ENCODE measurements at regions not wholly inside any gene's neighbourhood (a gene's known extent, or its start where the extent isn't known, plus 50 kb on each side); places are given as distances from the start of the nearest gene placed in this dataset.

- no peak overlapping the region for H3K18ac ChIP-seq (ENCODE audit: low read depth in 1 of 2, low read length in 2 of 2)
- no peak overlapping the region for H4K91ac ChIP-seq (ENCODE audit: low read length)
- no peak overlapping the region for H2AK5ac ChIP-seq (ENCODE audit: low read length, severe bottlenecking)
- H2AFZ ChIP-seq (ENCODE audit: low read depth, low read length): no peak overlapping the region
- H3K14ac ChIP-seq (ENCODE audit: low read length in 2 of 2): no peak overlapping the region
- H3K4me3 ChIP-seq (ENCODE audit: insufficient read depth in 1 of 2, low read depth in 1 of 2, low read length in 2 of 2): no peak overlapping the region
- no peak overlapping the region for H2BK120ac ChIP-seq (ENCODE audit: low read depth, low read length)
- H3K27me3 ChIP-seq (ENCODE audit: control insufficient read depth in 1 of 2, insufficient read depth in 1 of 2, low read length in 2 of 2): no peaks in the 10 kb centered on the region
- H3K36me3 ChIP-seq (ENCODE audit: control insufficient read depth in 1 of 2, insufficient read depth in 2 of 2, low read depth in 1 of 2, low read length in 2 of 2): no peaks in the 10 kb centered on the region
- no peaks in the 10 kb centered on the region for H3K4me1 ChIP-seq (ENCODE audit: control insufficient read depth, insufficient read depth, low read depth, low read length)
- no peak overlapping the region for H4K8ac ChIP-seq (ENCODE audit: low read length)
- H3K9ac ChIP-seq (ENCODE audit: low read length): no peak overlapping the region
- no peak overlapping the region for H2BK12ac ChIP-seq (ENCODE audit: low read length in 2 of 2)
- no peak overlapping the region for H3K27ac ChIP-seq (ENCODE audit: low read length, poor library complexity, severe bottlenecking)
- H3K4me2 ChIP-seq (ENCODE audit: low read length, poor library complexity, severe bottlenecking): no peak overlapping the region
- no peak for DNase-seq
- WGBS: 54% methylated on average over 1 of the region's 1 CpG
- peaks cover 40% of the 10 kb centered on the region for H3K9me3 ChIP-seq (ENCODE audit: control insufficient read depth, low read length)
- H3K79me1 ChIP-seq (replicated peaks; ENCODE audit: low read length, poor library complexity, severe bottlenecking): no peaks in the 10 kb centered on the region
- no peak overlapping the region for H2BK15ac ChIP-seq (ENCODE audit: low read depth, poor library complexity, severe bottlenecking)
- H3K23ac ChIP-seq (ENCODE audit: low read length in 2 of 2): no peak overlapping the region
- no peak overlapping the region for H3K4ac ChIP-seq (ENCODE audit: low read depth in 1 of 2, low read length in 2 of 2)
- H2BK5ac ChIP-seq (ENCODE audit: low read depth, low read length, poor library complexity, severe bottlenecking): no peak overlapping the region
Measured at GRCh38 chr5:28017178-28017577, 978.8 kb upstream of the CDH9 start.

- WGBS: 47% methylated on average over 2 of the region's 3 CpGs
- Histone ChIP-seq H3K4me3 (ENCODE audit: insufficient read depth in 1 of 2, low read depth in 1 of 2, low read length in 2 of 2) (no peak overlapping the region), H3K4me2 (ENCODE audit: low read length, poor library complexity, severe bottlenecking) (no peak overlapping the region), H3K18ac (ENCODE audit: low read depth in 1 of 2, low read length in 2 of 2) (no peak overlapping the region), H2BK15ac (ENCODE audit: low read depth, poor library complexity, severe bottlenecking) (no peak overlapping the region), H4K8ac (ENCODE audit: low read length) (no peak overlapping the region), H2AFZ (ENCODE audit: low read depth, low read length) (no peak overlapping the region), H3K27ac (ENCODE audit: low read length, poor library complexity, severe bottlenecking) (no peak overlapping the region), H2BK5ac (ENCODE audit: low read depth, low read length, poor library complexity, severe bottlenecking) (no peak overlapping the region), H3K36me3 (ENCODE audit: control insufficient read depth in 1 of 2, insufficient read depth in 2 of 2, low read depth in 1 of 2, low read length in 2 of 2) (no peaks in the 10 kb centered on the region), H4K91ac (ENCODE audit: low read length) (no peak overlapping the region), H3K14ac (ENCODE audit: low read length in 2 of 2) (no peak overlapping the region), H2AK5ac (ENCODE audit: low read length, severe bottlenecking) (no peak overlapping the region), H3K9me3 (ENCODE audit: control insufficient read depth, low read length) (peaks cover 56% of the 10 kb centered on the region), H2BK12ac (ENCODE audit: low read length in 2 of 2) (no peak overlapping the region), H3K4ac (ENCODE audit: low read depth in 1 of 2, low read length in 2 of 2) (no peak overlapping the region), H2BK120ac (ENCODE audit: low read depth, low read length) (no peak overlapping the region), H3K27me3 (ENCODE audit: control insufficient read depth in 1 of 2, insufficient read depth in 1 of 2, low read length in 2 of 2) (no peaks in the 10 kb centered on the region), H3K23ac (ENCODE audit: low read length in 2 of 2) (no peak overlapping the region), H3K9ac (ENCODE audit: low read length) (no peak overlapping the region), H3K4me1 (ENCODE audit: control insufficient read depth, insufficient read depth, low read depth, low read length) (no peaks in the 10 kb centered on the region), H3K79me1 (replicated peaks; ENCODE audit: low read length, poor library complexity, severe bottlenecking) (no peaks in the 10 kb centered on the region)
- DNase-seq: no peak
Measured at GRCh38 chr5:28014779-28015178, 976.4 kb upstream of the CDH9 start.

- Histone ChIP-seq H3K18ac (ENCODE audit: low read depth in 1 of 2, low read length in 2 of 2) (no peak overlapping the region), H2AFZ (ENCODE audit: low read depth, low read length) (no peak overlapping the region), H3K4me1 (ENCODE audit: control insufficient read depth, insufficient read depth, low read depth, low read length) (no peaks in the 10 kb centered on the region), H3K9ac (ENCODE audit: low read length) (no peak overlapping the region), H2BK15ac (ENCODE audit: low read depth, poor library complexity, severe bottlenecking) (no peak overlapping the region), H3K23ac (ENCODE audit: low read length in 2 of 2) (no peak overlapping the region), H3K36me3 (ENCODE audit: control insufficient read depth in 1 of 2, insufficient read depth in 2 of 2, low read depth in 1 of 2, low read length in 2 of 2) (no peaks in the 10 kb centered on the region), H3K4ac (ENCODE audit: low read depth in 1 of 2, low read length in 2 of 2) (no peak overlapping the region), H3K14ac (ENCODE audit: low read length in 2 of 2) (no peak overlapping the region), H3K79me1 (replicated peaks; ENCODE audit: low read length, poor library complexity, severe bottlenecking) (no peaks in the 10 kb centered on the region), H3K4me2 (ENCODE audit: low read length, poor library complexity, severe bottlenecking) (no peak overlapping the region), H4K8ac (ENCODE audit: low read length) (no peak overlapping the region), H3K9me3 (ENCODE audit: control insufficient read depth, low read length) (peaks cover 62% of the 10 kb centered on the region), H3K27ac (ENCODE audit: low read length, poor library complexity, severe bottlenecking) (no peak overlapping the region), H2BK5ac (ENCODE audit: low read depth, low read length, poor library complexity, severe bottlenecking) (no peak overlapping the region), H2AK5ac (ENCODE audit: low read length, severe bottlenecking) (no peak overlapping the region), H3K4me3 (ENCODE audit: insufficient read depth in 1 of 2, low read depth in 1 of 2, low read length in 2 of 2) (no peak overlapping the region), H3K27me3 (ENCODE audit: control insufficient read depth in 1 of 2, insufficient read depth in 1 of 2, low read length in 2 of 2) (no peaks in the 10 kb centered on the region), H2BK12ac (ENCODE audit: low read length in 2 of 2) (no peak overlapping the region), H2BK120ac (ENCODE audit: low read depth, low read length) (no peak overlapping the region), H4K91ac (ENCODE audit: low read length) (no peak overlapping the region)
- no peak for DNase-seq
- 82% methylated on average over 5 of the region's 5 CpGs for WGBS
Measured at GRCh38 chr5:28012538-28012937, 974.2 kb upstream of the CDH9 start.

GRCh38 chr5:28009576-28009975, 971.2 kb upstream of the CDH9 start:
- Histone ChIP-seq H3K27ac (ENCODE audit: low read length, poor library complexity, severe bottlenecking) (no peak overlapping the region), H3K23ac (ENCODE audit: low read length in 2 of 2) (no peak overlapping the region), H2BK12ac (ENCODE audit: low read length in 2 of 2) (no peak overlapping the region), H3K27me3 (ENCODE audit: control insufficient read depth in 1 of 2, insufficient read depth in 1 of 2, low read length in 2 of 2) (no peaks in the 10 kb centered on the region), H3K4me3 (ENCODE audit: insufficient read depth in 1 of 2, low read depth in 1 of 2, low read length in 2 of 2) (no peak overlapping the region), H3K9me3 (ENCODE audit: control insufficient read depth, low read length) (peaks cover 52% of the 10 kb centered on the region), H3K4me1 (ENCODE audit: control insufficient read depth, insufficient read depth, low read depth, low read length) (no peaks in the 10 kb centered on the region), H3K36me3 (ENCODE audit: control insufficient read depth in 1 of 2, insufficient read depth in 2 of 2, low read depth in 1 of 2, low read length in 2 of 2) (no peaks in the 10 kb centered on the region), H4K8ac (ENCODE audit: low read length) (no peak overlapping the region), H3K14ac (ENCODE audit: low read length in 2 of 2) (no peak overlapping the region), H2BK15ac (ENCODE audit: low read depth, poor library complexity, severe bottlenecking) (no peak overlapping the region), H2BK120ac (ENCODE audit: low read depth, low read length) (no peak overlapping the region), H3K9ac (ENCODE audit: low read length) (no peak overlapping the region), H3K79me1 (replicated peaks; ENCODE audit: low read length, poor library complexity, severe bottlenecking) (no peaks in the 10 kb centered on the region), H3K4me2 (ENCODE audit: low read length, poor library complexity, severe bottlenecking) (no peak overlapping the region), H2AFZ (ENCODE audit: low read depth, low read length) (no peak overlapping the region), H3K18ac (ENCODE audit: low read depth in 1 of 2, low read length in 2 of 2) (no peak overlapping the region), H4K91ac (ENCODE audit: low read length) (no peak overlapping the region), H2BK5ac (ENCODE audit: low read depth, low read length, poor library complexity, severe bottlenecking) (no peak overlapping the region), H2AK5ac (ENCODE audit: low read length, severe bottlenecking) (no peak overlapping the region), H3K4ac (ENCODE audit: low read depth in 1 of 2, low read length in 2 of 2) (no peak overlapping the region)
- 51% methylated on average over 2 of the region's 2 CpGs for WGBS
- no peak for DNase-seq
